ENCODE measurements at regions not wholly inside any gene's neighbourhood (a gene's known extent, or its start where the extent isn't known, plus 50 kb on each side); places are given as distances from the start of the nearest gene placed in this dataset.

- Mint-ChIP-seq H3K4me1 (ENCODE audit: low read depth, unreplicated experiment) (no peaks in the 10 kb centered on the region), H3K27ac (ENCODE audit: unreplicated experiment) (no peak overlapping the region), H3K9me3 (ENCODE audit: unreplicated experiment) (no peaks in the 10 kb centered on the region), H3K4me3 (ENCODE audit: unreplicated experiment) (no peak overlapping the region), H3K36me3 (ENCODE audit: insufficient read depth, unreplicated experiment) (no peaks in the 10 kb centered on the region), H3K27me3 (ENCODE audit: insufficient read depth, unreplicated experiment) (no peaks in the 10 kb centered on the region)
- no peak for DNase-seq
- ChIA-PET CTCF (no interaction called here), POLR2A (no interaction called here)
- BruUV-seq (replicated peaks), result no TSS peak
- intact Hi-C loops (cut with micrococcal nuclease; ENCODE audit: unreplicated experiment), result no loop called here
- H3K4me1 ChIP-seq, result no peaks in the 10 kb centered on the region
- H3K27me3 ChIP-seq (replicated peaks; ENCODE audit: control insufficient read depth, insufficient read depth, low read length), result no peaks in the 10 kb centered on the region
- H3K4me3 ChIP-seq (ENCODE audit: low read depth, low read length), result no peak overlapping the region
- TF ChIP-seq CTCF (IDR thresholded peaks at IDR 0.05; ENCODE audit: insufficient read depth in 1 of 2, low read depth in 1 of 2, low read length in 1 of 2, severe bottlenecking in 1 of 2, unreplicated experiment in 1 of 2), result no peak
- H3K9me3 ChIP-seq, result no peaks in the 10 kb centered on the region
- no peaks in the 10 kb centered on the region for H3K36me3 ChIP-seq (ENCODE audit: control insufficient read depth, insufficient read depth, low read length)
Measured at GRCh38 chr5:173430394-173430793, 102.2 kb upstream of the STC2 start.

- ChIA-PET POLR2A (no interaction called here), CTCF (no interaction called here)
- Mint-ChIP-seq H3K36me3 (ENCODE audit: insufficient read depth, unreplicated experiment) (no peaks in the 10 kb centered on the region), H3K4me1 (ENCODE audit: low read depth, unreplicated experiment) (no peaks in the 10 kb centered on the region), H3K9me3 (ENCODE audit: unreplicated experiment) (peaks cover 6% of the 10 kb centered on the region), H3K27me3 (ENCODE audit: insufficient read depth, unreplicated experiment) (no peaks in the 10 kb centered on the region), H3K27ac (ENCODE audit: unreplicated experiment) (no peak overlapping the region), H3K4me3 (ENCODE audit: unreplicated experiment) (no peak overlapping the region)
- Histone ChIP-seq H3K27me3 (replicated peaks; ENCODE audit: control insufficient read depth, insufficient read depth, low read length) (no peaks in the 10 kb centered on the region), H3K36me3 (ENCODE audit: control insufficient read depth, insufficient read depth, low read length) (no peaks in the 10 kb centered on the region), H3K9me3 (no peaks in the 10 kb centered on the region), H3K4me1 (no peaks in the 10 kb centered on the region), H3K4me3 (ENCODE audit: low read depth, low read length) (no peak overlapping the region)
- no peak for TF ChIP-seq CTCF (IDR thresholded peaks at IDR 0.05; ENCODE audit: insufficient read depth in 1 of 2, low read depth in 1 of 2, low read length in 1 of 2, severe bottlenecking in 1 of 2, unreplicated experiment in 1 of 2)
- BruUV-seq (replicated peaks), result no TSS peak
- no peak for DNase-seq
- intact Hi-C loops (cut with micrococcal nuclease; ENCODE audit: unreplicated experiment), result no loop called here
Measured at GRCh38 chr5:173429489-173430150, 101.4 kb upstream of the STC2 start.

GRCh38 chr5:173423452-173424117 lies 95.4 kb upstream of the STC2 start:
- no peaks in the 10 kb centered on the region for H3K4me1 ChIP-seq
- H3K36me3 ChIP-seq (ENCODE audit: control insufficient read depth, insufficient read depth, low read length), result no peaks in the 10 kb centered on the region
- no peak overlapping the region for H3K4me3 Mint-ChIP-seq (ENCODE audit: unreplicated experiment)
- H3K4me1 Mint-ChIP-seq (ENCODE audit: low read depth, unreplicated experiment), result no peaks in the 10 kb centered on the region
- BruUV-seq (replicated peaks), result no TSS peak
- no peaks in the 10 kb centered on the region for H3K27me3 Mint-ChIP-seq (ENCODE audit: insufficient read depth, unreplicated experiment)
- no peaks in the 10 kb centered on the region for H3K36me3 Mint-ChIP-seq (ENCODE audit: insufficient read depth, unreplicated experiment)
- intact Hi-C loops (cut with micrococcal nuclease; ENCODE audit: unreplicated experiment), result no loop called here
- ChIA-PET POLR2A (no interaction called here), CTCF (no interaction called here)
- H3K27ac Mint-ChIP-seq (ENCODE audit: unreplicated experiment), result no peak overlapping the region
- DNase-seq, result no peak
- no peak overlapping the region for H3K4me3 ChIP-seq (ENCODE audit: low read depth, low read length)
- no peaks in the 10 kb centered on the region for H3K27me3 ChIP-seq (replicated peaks; ENCODE audit: control insufficient read depth, insufficient read depth, low read length)
- no peaks in the 10 kb centered on the region for H3K9me3 ChIP-seq
- no peak for TF ChIP-seq CTCF (IDR thresholded peaks at IDR 0.05; ENCODE audit: insufficient read depth in 1 of 2, low read depth in 1 of 2, low read length in 1 of 2, severe bottlenecking in 1 of 2, unreplicated experiment in 1 of 2)
- peaks cover 23% of the 10 kb centered on the region for H3K9me3 Mint-ChIP-seq (ENCODE audit: unreplicated experiment)

Measured in Caco-2 (cell line).